Esophagus muscularis mucosa (tissue), 3 donors: ENCODE measurements at regions not wholly inside any gene's neighbourhood (a gene's known extent, or its start where the extent isn't known, plus 50 kb on each side); places are given as distances from the start of the nearest gene placed in this dataset.

ENCODE experiments used
- POLR2A ChIP-seq: fragments of 450-650 bp; IDR thresholded peaks from one replicate; pipeline ENCODE4 v1.6.1; 2017; ENCODE audit warnings: antibody characterized with exemption, moderate library complexity, mild to moderate bottlenecking, low read depth
- POLR2AphosphoS5 ChIP-seq, 2 donors: sonication (generic); formaldehyde crosslinking; IDR thresholded peaks; one replicate each; pipeline ENCODE4 v1.6.1; 2017; ENCODE audit warnings: antibody characterized with exemption in 2 of 2
- TF ChIP-seq, protein P1 (sequence below), 3 experiments: fragments of 200-600 bp in 2 of 3; fragments of 450-650 bp in 1 of 3; sonication (generic) in 2 of 3; IDR thresholded peaks; one replicate each; pipeline ENCODE4 v1.5.1; 2017 to 2019; ENCODE audit warnings: antibody characterized with exemption in 3 of 3, mild to moderate bottlenecking in 2 of 3, moderate library complexity in 1 of 3

DNA sequence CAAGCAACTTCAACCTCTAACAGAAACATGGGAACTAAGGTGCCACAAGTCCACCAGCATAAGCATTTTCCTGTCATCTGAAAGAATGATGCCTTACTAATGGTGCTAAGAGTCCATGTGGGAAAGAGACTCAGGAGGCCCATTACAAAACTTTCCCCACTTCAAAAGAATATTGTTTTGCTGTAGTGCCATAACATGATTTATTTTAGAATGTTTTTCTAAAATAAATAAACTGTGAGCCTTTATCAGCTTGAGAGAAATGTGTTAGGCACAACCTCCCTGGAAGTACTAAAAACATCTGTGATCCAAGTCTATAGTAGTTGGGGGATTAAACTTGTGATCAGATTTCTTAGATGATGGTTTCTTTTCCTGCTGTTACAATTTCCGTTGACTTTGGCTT, 330.1 kb upstream of the MAP3K7 start:
- TF ChIP-seq POLR2AphosphoS5 (IDR thresholded peaks at IDR 0.05) = no peak
- TF ChIP-seq, protein P1, sequence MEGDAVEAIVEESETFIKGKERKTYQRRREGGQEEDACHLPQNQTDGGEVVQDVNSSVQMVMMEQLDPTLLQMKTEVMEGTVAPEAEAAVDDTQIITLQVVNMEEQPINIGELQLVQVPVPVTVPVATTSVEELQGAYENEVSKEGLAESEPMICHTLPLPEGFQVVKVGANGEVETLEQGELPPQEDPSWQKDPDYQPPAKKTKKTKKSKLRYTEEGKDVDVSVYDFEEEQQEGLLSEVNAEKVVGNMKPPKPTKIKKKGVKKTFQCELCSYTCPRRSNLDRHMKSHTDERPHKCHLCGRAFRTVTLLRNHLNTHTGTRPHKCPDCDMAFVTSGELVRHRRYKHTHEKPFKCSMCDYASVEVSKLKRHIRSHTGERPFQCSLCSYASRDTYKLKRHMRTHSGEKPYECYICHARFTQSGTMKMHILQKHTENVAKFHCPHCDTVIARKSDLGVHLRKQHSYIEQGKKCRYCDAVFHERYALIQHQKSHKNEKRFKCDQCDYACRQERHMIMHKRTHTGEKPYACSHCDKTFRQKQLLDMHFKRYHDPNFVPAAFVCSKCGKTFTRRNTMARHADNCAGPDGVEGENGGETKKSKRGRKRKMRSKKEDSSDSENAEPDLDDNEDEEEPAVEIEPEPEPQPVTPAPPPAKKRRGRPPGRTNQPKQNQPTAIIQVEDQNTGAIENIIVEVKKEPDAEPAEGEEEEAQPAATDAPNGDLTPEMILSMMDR (IDR thresholded peaks at IDR 0.05) = no peak
- TF ChIP-seq POLR2A = no peak
